PFSK-1 (cell line): ENCODE measurements at regions not wholly inside any gene's neighbourhood (a gene's known extent, or its start where the extent isn't known, plus 50 kb on each side); places are given as distances from the start of the nearest gene placed in this dataset.

ENCODE experiments used
- FOXP2 ChIP-seq: optimal IDR thresholded peaks from 2 replicates; pipeline ENCODE3; 2011; ENCODE audit warnings: borderline replicate concordance, control low read depth, inconsistent platforms; ENCODE audit not compliant: insufficient read depth; ENCODE audit errors: extremely low read length, extremely low read depth
- POLR2AphosphoS5 ChIP-seq: IDR thresholded peaks from 2 replicates; pipeline ENCODE4 v1.6.1; 2012; ENCODE audit warnings: low read depth, mild to moderate bottlenecking, control low read depth, low read length, moderate library complexity
- SIN3A ChIP-seq: IDR thresholded peaks from 2 replicates; pipeline ENCODE4 v1.6.1; 2012; ENCODE audit warnings: mild to moderate bottlenecking, low read length, moderate library complexity, borderline replicate concordance; ENCODE audit not compliant: insufficient read depth
- TAF1 ChIP-seq: IDR thresholded peaks from 2 replicates; pipeline ENCODE4 v1.6.1; 2012; ENCODE audit warnings: low read length, control low read depth, borderline replicate concordance; ENCODE audit not compliant: insufficient read depth
- TF ChIP-seq, protein P1 (sequence below), 2 experiments: IDR thresholded peaks; 2 replicates each; pipeline versions ENCODE4 v1.6.1 to v1.8.0; 2011 to 2012; ENCODE audit warnings: low read depth in 2 of 2, low read length in 2 of 2, control low read depth in 1 of 2, inconsistent platforms in 1 of 2, mild to moderate bottlenecking in 1 of 2, moderate library complexity in 1 of 2; ENCODE audit not compliant: insufficient read depth in 1 of 2

DNA sequence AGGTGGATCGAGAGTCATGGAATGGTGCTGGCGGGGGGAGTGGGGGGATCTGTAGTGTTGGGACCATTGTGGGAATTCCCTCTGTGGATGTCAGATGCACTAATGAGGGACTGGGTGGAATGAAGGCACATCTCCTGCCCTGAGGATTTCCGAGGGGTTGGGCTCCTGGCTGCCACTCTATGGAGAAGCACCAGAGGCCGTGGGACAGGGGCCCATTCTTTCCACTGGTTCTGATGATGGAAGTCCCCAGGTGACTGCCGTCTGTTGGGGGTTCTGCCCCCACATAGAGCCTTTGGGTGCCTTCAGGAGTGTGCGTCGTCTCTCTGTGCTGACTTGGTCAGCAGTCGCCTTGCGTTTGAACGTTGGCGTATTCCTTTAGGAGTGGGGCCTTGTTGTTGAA, 202.9 kb downstream of the GLRX3 start:
- TF ChIP-seq SIN3A (no peak), FOXP2 (no peak), TAF1 (no peak), POLR2AphosphoS5 (no peak)
- TF ChIP-seq, protein P1, sequence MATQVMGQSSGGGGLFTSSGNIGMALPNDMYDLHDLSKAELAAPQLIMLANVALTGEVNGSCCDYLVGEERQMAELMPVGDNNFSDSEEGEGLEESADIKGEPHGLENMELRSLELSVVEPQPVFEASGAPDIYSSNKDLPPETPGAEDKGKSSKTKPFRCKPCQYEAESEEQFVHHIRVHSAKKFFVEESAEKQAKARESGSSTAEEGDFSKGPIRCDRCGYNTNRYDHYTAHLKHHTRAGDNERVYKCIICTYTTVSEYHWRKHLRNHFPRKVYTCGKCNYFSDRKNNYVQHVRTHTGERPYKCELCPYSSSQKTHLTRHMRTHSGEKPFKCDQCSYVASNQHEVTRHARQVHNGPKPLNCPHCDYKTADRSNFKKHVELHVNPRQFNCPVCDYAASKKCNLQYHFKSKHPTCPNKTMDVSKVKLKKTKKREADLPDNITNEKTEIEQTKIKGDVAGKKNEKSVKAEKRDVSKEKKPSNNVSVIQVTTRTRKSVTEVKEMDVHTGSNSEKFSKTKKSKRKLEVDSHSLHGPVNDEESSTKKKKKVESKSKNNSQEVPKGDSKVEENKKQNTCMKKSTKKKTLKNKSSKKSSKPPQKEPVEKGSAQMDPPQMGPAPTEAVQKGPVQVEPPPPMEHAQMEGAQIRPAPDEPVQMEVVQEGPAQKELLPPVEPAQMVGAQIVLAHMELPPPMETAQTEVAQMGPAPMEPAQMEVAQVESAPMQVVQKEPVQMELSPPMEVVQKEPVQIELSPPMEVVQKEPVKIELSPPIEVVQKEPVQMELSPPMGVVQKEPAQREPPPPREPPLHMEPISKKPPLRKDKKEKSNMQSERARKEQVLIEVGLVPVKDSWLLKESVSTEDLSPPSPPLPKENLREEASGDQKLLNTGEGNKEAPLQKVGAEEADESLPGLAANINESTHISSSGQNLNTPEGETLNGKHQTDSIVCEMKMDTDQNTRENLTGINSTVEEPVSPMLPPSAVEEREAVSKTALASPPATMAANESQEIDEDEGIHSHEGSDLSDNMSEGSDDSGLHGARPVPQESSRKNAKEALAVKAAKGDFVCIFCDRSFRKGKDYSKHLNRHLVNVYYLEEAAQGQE (IDR thresholded peaks at IDR 0.05; ENCODE audit: insufficient read depth in 1 of 2, low read depth in 2 of 2, low read length in 2 of 2): no peak

DNA sequence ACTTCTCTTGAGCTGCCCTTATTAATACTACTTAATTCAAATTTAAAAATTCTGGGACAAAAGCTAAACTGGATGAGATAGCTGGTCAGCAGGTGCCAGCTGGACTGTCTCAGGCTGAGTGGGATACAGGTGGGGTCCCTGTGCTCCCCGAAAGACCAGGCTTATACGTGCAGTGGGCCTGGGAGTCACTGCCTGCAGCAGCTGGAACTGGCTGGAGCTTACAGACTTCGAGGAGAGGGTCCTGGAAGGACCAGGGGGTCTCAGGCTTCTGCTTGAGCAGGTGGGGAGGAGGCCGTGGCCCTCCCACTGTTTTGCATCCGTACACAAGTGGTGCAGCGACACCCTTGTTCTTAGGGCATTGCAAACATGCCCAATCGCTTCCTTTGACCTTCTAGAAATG, 203.7 kb downstream of the GLRX3 start:
- TF ChIP-seq, protein P1 (IDR thresholded peaks at IDR 0.05; ENCODE audit: insufficient read depth in 1 of 2, low read depth in 2 of 2, low read length in 2 of 2): no peak
- TF ChIP-seq SIN3A (no peak), FOXP2 (no peak), TAF1 (no peak), POLR2AphosphoS5 (no peak)

DNA sequence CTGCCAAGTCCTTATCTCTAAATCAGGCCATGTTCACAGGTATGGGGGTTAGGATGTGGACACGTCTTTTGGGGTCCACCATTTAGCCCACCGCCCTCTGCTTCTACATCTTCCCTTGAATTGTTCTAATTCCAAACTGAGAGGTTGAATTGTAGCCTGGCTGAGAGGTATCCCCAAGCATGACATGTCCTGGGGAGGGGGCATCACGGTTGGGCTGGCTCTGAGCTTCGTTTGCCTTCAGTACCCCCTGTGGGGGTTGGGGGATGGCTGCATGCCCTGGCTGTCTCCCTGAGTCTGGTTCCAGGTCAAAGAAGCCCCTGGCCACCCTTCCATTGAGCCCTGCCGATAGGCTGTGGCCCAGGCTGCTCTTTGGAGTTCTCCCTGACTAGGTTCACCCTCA, 204.6 kb downstream of the GLRX3 start:
- TF ChIP-seq TAF1 (no peak), SIN3A (no peak), POLR2AphosphoS5 (no peak), FOXP2 (no peak)
- TF ChIP-seq, protein P1 (IDR thresholded peaks at IDR 0.05; ENCODE audit: insufficient read depth in 1 of 2, low read depth in 2 of 2, low read length in 2 of 2): no peak

DNA sequence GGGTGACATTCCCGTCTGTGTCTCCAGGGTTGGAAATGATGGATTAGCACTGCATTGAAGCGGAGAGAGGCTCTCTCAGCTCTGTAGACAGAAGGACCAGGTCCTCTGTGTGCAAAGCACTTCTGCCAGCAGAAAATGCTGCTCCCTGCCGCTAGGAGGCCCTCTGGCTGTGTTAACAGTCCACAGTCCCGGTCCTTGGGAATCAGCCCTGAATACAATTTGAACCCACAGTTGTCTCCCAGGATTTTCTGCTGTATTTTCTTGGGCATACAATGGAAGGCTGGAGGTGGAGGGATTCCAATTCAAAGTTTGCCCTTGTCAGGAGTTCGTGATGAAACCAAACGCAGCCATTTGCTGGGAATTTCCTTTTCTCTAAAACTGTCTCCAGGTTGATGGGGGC, 205.2 kb downstream of the GLRX3 start:
- TF ChIP-seq, protein P1 (IDR thresholded peaks at IDR 0.05; ENCODE audit: insufficient read depth in 1 of 2, low read depth in 2 of 2, low read length in 2 of 2): no peak
- TF ChIP-seq TAF1: no peak
- no peak for TF ChIP-seq POLR2AphosphoS5
- TF ChIP-seq FOXP2: no peak
- no peak for TF ChIP-seq SIN3A

DNA sequence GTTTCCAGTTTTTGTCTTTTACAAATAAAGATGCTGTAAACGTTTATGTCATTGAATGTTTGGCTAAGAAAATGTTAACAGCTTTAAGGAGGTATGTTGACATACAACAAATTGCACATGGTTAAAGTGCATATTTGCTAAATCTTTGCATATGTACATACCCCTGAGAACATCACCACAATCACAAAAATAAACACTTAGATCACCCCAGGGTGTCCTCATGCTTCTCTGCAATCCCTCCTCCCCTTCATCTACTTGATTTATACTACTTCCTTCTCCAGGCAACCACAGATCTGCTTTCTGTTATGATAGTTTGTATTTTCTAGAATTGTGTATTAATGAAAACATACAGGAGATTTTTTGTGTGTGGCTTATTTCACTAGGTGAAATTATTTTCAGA, 209.5 kb downstream of the GLRX3 start:
- TF ChIP-seq, protein P1 (IDR thresholded peaks at IDR 0.05; ENCODE audit: insufficient read depth in 1 of 2, low read depth in 2 of 2, low read length in 2 of 2): no peak
- no peak for TF ChIP-seq POLR2AphosphoS5
- TF ChIP-seq TAF1: no peak
- TF ChIP-seq FOXP2: no peak
- no peak for TF ChIP-seq SIN3A
